Neuronal stem cell (in vitro differentiated cells): ENCODE measurements at regions not wholly inside any gene's neighbourhood (a gene's known extent, or its start where the extent isn't known, plus 50 kb on each side); places are given as distances from the start of the nearest gene placed in this dataset.

Experiments
- DNase-seq: peaks from one replicate; pipeline ENCODE4 v3.0.0-alpha.2; 2013; ENCODE audit warnings: low spot score
- H2AFZ ChIP-seq: one replicate; pipeline ENCODE4 v1.6.1; 2013; ENCODE audit warnings: mild to moderate bottlenecking, low read length, inconsistent platforms
- H2AK5ac ChIP-seq: 2 replicates; pipeline ENCODE4 v1.6.1; 2013; ENCODE audit warnings: low read depth, mild to moderate bottlenecking, inconsistent platforms, low read length, moderate library complexity, mixed read lengths
- H2BK120ac ChIP-seq: 2 replicates; pipeline ENCODE4 v1.6.1; 2013; ENCODE audit warnings: low read depth, mild to moderate bottlenecking, inconsistent platforms, low read length, moderate library complexity, mixed read lengths
- H2BK12ac ChIP-seq: one replicate; pipeline ENCODE4 v1.6.1; 2013; ENCODE audit warnings: low read length, inconsistent platforms
- H2BK15ac ChIP-seq: 2 replicates; pipeline ENCODE4 v1.6.1; 2013; ENCODE audit warnings: mild to moderate bottlenecking, low read length, inconsistent platforms, mixed read lengths
- H2BK5ac ChIP-seq: one replicate; pipeline ENCODE4 v1.6.1; 2013; ENCODE audit warnings: inconsistent platforms, mild to moderate bottlenecking, low read length, moderate library complexity
- H3K14ac ChIP-seq: one replicate; pipeline ENCODE4 v1.6.1; 2013; ENCODE audit warnings: low read length, inconsistent platforms
- H3K18ac ChIP-seq: 2 replicates; pipeline ENCODE4 v1.6.1; 2013; ENCODE audit warnings: low read length, inconsistent platforms
- H3K23ac ChIP-seq: 2 replicates; pipeline ENCODE4 v1.6.1; 2013; ENCODE audit warnings: low read depth, mild to moderate bottlenecking, mixed read lengths, low read length, inconsistent platforms; ENCODE audit not compliant: poor library complexity
- H3K27ac ChIP-seq: replicated peaks from 3 replicates; pipeline ENCODE4 v1.5.1; 2013; ENCODE audit warnings: low read length, inconsistent platforms
- H3K27me3 ChIP-seq, 3 experiments: 2 replicates each; pipeline ENCODE4 v1.6.1; 2013; ENCODE audit warnings: low read length in 3 of 3, mild to moderate bottlenecking in 2 of 3, inconsistent platforms in 1 of 3, low read depth in 1 of 3, mixed read lengths in 1 of 3, moderate library complexity in 1 of 3; ENCODE audit not compliant: control insufficient read depth in 3 of 3, insufficient read depth in 3 of 3
- H3K36me3 ChIP-seq, 2 donors: replicated peaks in 1 of 2; 2 replicates each; pipeline ENCODE4 v1.6.1; 2013; ENCODE audit warnings: low read length in 2 of 2; ENCODE audit not compliant: control insufficient read depth in 2 of 2, insufficient read depth in 2 of 2
- H3K4ac ChIP-seq: 2 replicates; pipeline ENCODE4 v1.6.1; 2013; ENCODE audit warnings: inconsistent platforms, mild to moderate bottlenecking, low read length, moderate library complexity
- H3K4me1 ChIP-seq, 2 donors: 1 replicate in 1 of 2; 2 replicates in 1 of 2; pipeline ENCODE4 v1.6.1; 2013; ENCODE audit warnings: low read length in 2 of 2, low read depth in 1 of 2; ENCODE audit not compliant: control insufficient read depth in 2 of 2, insufficient read depth in 1 of 2
- H3K4me2 ChIP-seq: one replicate; pipeline ENCODE4 v1.6.1; 2013; ENCODE audit warnings: mild to moderate bottlenecking, low read length, inconsistent platforms; ENCODE audit not compliant: insufficient read depth, poor library complexity, severe bottlenecking
- H3K4me3 ChIP-seq, 2 donors: 2 replicates each; pipeline ENCODE4 v1.5.1; 2013; ENCODE audit warnings: low read length in 2 of 2, mild to moderate bottlenecking in 2 of 2, inconsistent platforms in 1 of 2, moderate library complexity in 1 of 2
- H3K79me1 ChIP-seq: one replicate; pipeline ENCODE4 v1.6.1; 2013; ENCODE audit warnings: low read depth, mild to moderate bottlenecking, inconsistent platforms, low read length, moderate library complexity
- H3K9ac ChIP-seq: one replicate; pipeline ENCODE4 v1.6.1; 2013; ENCODE audit warnings: mild to moderate bottlenecking, low read depth, low read length, inconsistent platforms; ENCODE audit not compliant: poor library complexity
- H3K9me3 ChIP-seq, 2 donors: replicated peaks in 1 of 2; 2 replicates each; pipeline versions ENCODE3 to v1.6.1; 2013; ENCODE audit warnings: low read length in 2 of 2, mild to moderate bottlenecking in 2 of 2, inconsistent platforms in 1 of 2, low read depth in 1 of 2, mixed read lengths in 1 of 2, moderate library complexity in 1 of 2; ENCODE audit not compliant: control insufficient read depth in 2 of 2, insufficient read depth in 1 of 2
- H4K8ac ChIP-seq: one replicate; pipeline ENCODE4 v1.6.1; 2013; ENCODE audit warnings: low read depth, mild to moderate bottlenecking, inconsistent platforms, low read length, moderate library complexity
- H4K91ac ChIP-seq: one replicate; pipeline ENCODE4 v1.6.1; 2013; ENCODE audit warnings: low read length, low read depth, mild to moderate bottlenecking, inconsistent platforms; ENCODE audit not compliant: poor library complexity
- WGBS, 2 donors: extraction: QIAGEN DNeasy Blood & Tissue Kit; methylation state at CpG; one replicate each; pipeline ENCODE4 v1.1.7; 2013; ENCODE audit warnings: missing lambda C conversion rate in 2 of 2, mixed read lengths in 1 of 2; ENCODE audit not compliant: insufficient read length in 2 of 2, insufficient replicate concordance in 1 of 2; ENCODE audit errors: extremely low coverage in 2 of 2; 5-methylcytosine and 5-hydroxymethylcytosine counted together

- Histone ChIP-seq H3K27ac (no peak overlapping the region), H3K14ac (no peak overlapping the region), H2AK5ac (peak overlapping the region; percentile 66), H2BK15ac (peak overlapping the region; percentile 17), H2BK5ac (no peak overlapping the region), H3K23ac (no peak overlapping the region), H3K36me3 (no peaks in the 10 kb centered on the region), H3K9me3 (peaks cover 0 to 2% of the 10 kb centered on the region in 2 donors), H2BK120ac (no peak overlapping the region), H3K79me1 (no peaks in the 10 kb centered on the region), H4K91ac (no peak overlapping the region), H2BK12ac (no peak overlapping the region), H4K8ac (no peak overlapping the region), H3K18ac (peak overlapping the region; percentile 15), H3K4me3 (no peak overlapping the region), H3K9ac (no peak overlapping the region), H3K4ac (no peak overlapping the region), H2AFZ (no peak overlapping the region), H3K4me2 (no peak overlapping the region), H3K27me3 (peaks cover 0 to 5% (median 0%) of the 10 kb centered on the region in 3 experiments), H3K4me1 (peaks cover 0 to 14% of the 10 kb centered on the region in 2 donors)
- no CpG with 5 or more reads among the region's 5 CpGs for WGBS, 2 donors
- DNase-seq = no peak
Observed at GRCh38 chr3:14332392-14332791, 70.0 kb upstream of the SLC6A6 start.

- no CpG with 5 or more reads among the region's 1 CpG for WGBS, 2 donors
- DNase-seq = no peak
Observed at GRCh38 chr3:14333215-14333614, 69.2 kb upstream of the SLC6A6 start.

GRCh38 chr3:14333621-14334020 lies 68.8 kb upstream of the SLC6A6 start:
- H4K8ac ChIP-seq = no peak overlapping the region
- no peak overlapping the region for H3K4me2 ChIP-seq
- DNase-seq = no peak
- no peak overlapping the region for H3K18ac ChIP-seq
- no peak overlapping the region for H4K91ac ChIP-seq
- H3K9me3 ChIP-seq = peaks cover 0 to 2% of the 10 kb centered on the region in 2 donors
- no peak overlapping the region for H3K27ac ChIP-seq
- no CpG with 5 or more reads among the region's 8 CpGs for WGBS, 2 donors
- H2BK120ac ChIP-seq = no peak overlapping the region
- no peak overlapping the region for H3K9ac ChIP-seq
- H2BK5ac ChIP-seq = no peak overlapping the region
- no peak overlapping the region for H3K14ac ChIP-seq
- H2BK15ac ChIP-seq = peak overlapping the region; percentile 53
- H3K4me1 ChIP-seq = peaks cover 0 to 14% of the 10 kb centered on the region in 2 donors
- H2AFZ ChIP-seq = no peak overlapping the region
- no peak overlapping the region for H3K4me3 ChIP-seq
- H3K79me1 ChIP-seq = no peaks in the 10 kb centered on the region
- H2BK12ac ChIP-seq = no peak overlapping the region
- no peaks in the 10 kb centered on the region for H3K36me3 ChIP-seq
- H3K27me3 ChIP-seq = peaks cover 0 to 5% (median 0%) of the 10 kb centered on the region in 3 experiments
- H3K4ac ChIP-seq = no peak overlapping the region
- H3K23ac ChIP-seq = no peak overlapping the region
- peak overlapping the region; percentile 48 for H2AK5ac ChIP-seq

More at GRCh38 chr3:14333215-14333614, 69.2 kb upstream of the SLC6A6 start:
- Histone ChIP-seq H3K36me3 (no peaks in the 10 kb centered on the region), H3K4ac (no peak overlapping the region), H3K23ac (no peak overlapping the region), H2AFZ (no peak overlapping the region), H2BK12ac (no peak overlapping the region), H3K14ac (no peak overlapping the region), H3K79me1 (no peaks in the 10 kb centered on the region), H3K27ac (no peak overlapping the region), H2BK120ac (no peak overlapping the region), H3K4me1 (peaks cover 0 to 14% of the 10 kb centered on the region in 2 donors), H4K8ac (no peak overlapping the region), H3K18ac (no peak overlapping the region), H2AK5ac (peak overlapping the region; percentile 48), H3K4me3 (no peak overlapping the region), H3K9me3 (peaks cover 0 to 2% of the 10 kb centered on the region in 2 donors), H3K4me2 (no peak overlapping the region), H3K9ac (no peak overlapping the region), H3K27me3 (peaks cover 0 to 5% (median 0%) of the 10 kb centered on the region in 3 experiments), H2BK15ac (peak overlapping the region; percentile 53), H4K91ac (no peak overlapping the region), H2BK5ac (no peak overlapping the region)

GRCh38 chr3:14334136-14334535 lies 68.3 kb upstream of the SLC6A6 start:
- peaks cover 0 to 5% (median 0%) of the 10 kb centered on the region in 3 experiments for H3K27me3 ChIP-seq
- H2AK5ac ChIP-seq = no peak overlapping the region
- H4K91ac ChIP-seq = no peak overlapping the region
- H3K4me2 ChIP-seq = no peak overlapping the region
- no peaks in the 10 kb centered on the region for H3K36me3 ChIP-seq
- no peak overlapping the region for H3K23ac ChIP-seq
- WGBS, 2 donors = no CpG with 5 or more reads among the region's 4 CpGs
- H3K79me1 ChIP-seq = no peaks in the 10 kb centered on the region
- H4K8ac ChIP-seq = no peak overlapping the region
- no peak overlapping the region for H2BK15ac ChIP-seq
- H3K27ac ChIP-seq = no peak overlapping the region
- H3K4me1 ChIP-seq = peaks cover 0 to 12% of the 10 kb centered on the region in 2 donors
- no peak overlapping the region for H3K14ac ChIP-seq
- H3K4me3 ChIP-seq = no peak overlapping the region
- no peak overlapping the region for H2AFZ ChIP-seq
- no peak overlapping the region for H2BK12ac ChIP-seq
- peak overlapping the region; percentile 48 for H3K18ac ChIP-seq
- H2BK5ac ChIP-seq = no peak overlapping the region
- peaks cover 0 to 2% of the 10 kb centered on the region in 2 donors for H3K9me3 ChIP-seq
- H3K4ac ChIP-seq = no peak overlapping the region
- H2BK120ac ChIP-seq = no peak overlapping the region
- no peak overlapping the region for H3K9ac ChIP-seq
- DNase-seq = no peak
